ENCODE measurements at regions not wholly inside any gene's neighbourhood (a gene's known extent, or its start where the extent isn't known, plus 50 kb on each side); places are given as distances from the start of the nearest gene placed in this dataset.

DNA sequence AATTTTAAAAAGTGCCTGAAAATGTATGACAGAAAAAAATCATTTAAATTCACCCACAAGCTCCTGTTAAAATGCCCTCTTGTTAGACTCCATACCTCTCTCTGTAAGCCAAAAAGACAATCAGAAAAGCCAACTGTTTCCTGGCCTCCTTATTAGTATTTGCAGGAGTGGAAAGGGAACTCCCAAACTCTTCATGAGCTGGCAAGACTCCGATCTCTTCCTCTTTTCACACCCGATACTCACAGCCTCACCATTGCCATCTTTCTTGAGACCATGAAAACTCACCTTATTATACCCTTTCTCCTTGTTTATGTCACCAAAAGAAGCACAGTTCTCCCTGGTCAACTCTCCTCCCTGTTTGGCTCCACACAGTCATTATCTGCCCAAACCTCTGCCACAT, 197.8 kb downstream of the DMAC1 start:
- no peaks in the 10 kb centered on the region for H3K36me3 ChIP-seq
- peaks cover 0 to 3% (median 0%) of the 10 kb centered on the region in 11 experiments; a peak in 1 of 22 replicates for H3K9me3 ChIP-seq (replicated peaks in 1 of 11)
- no peak overlapping the region for H3K27ac ChIP-seq
- TF ChIP-seq Cebpa-rat (IDR thresholded peaks at IDR 0.05), result no peak
- H4K20me1 ChIP-seq, result no peaks in the 10 kb centered on the region
- no peak overlapping the region for H3K4me3 ChIP-seq
- H3K4me1 ChIP-seq, result no peaks in the 10 kb centered on the region
- no peaks in the 10 kb centered on the region for H3K27me3 ChIP-seq
- H3K4me2 ChIP-seq, result no peak overlapping the region
- no peak overlapping the region for H3K9ac ChIP-seq

- Histone ChIP-seq H3K27me3 (no peaks in the 10 kb centered on the region), H3K36me3 (no peaks in the 10 kb centered on the region), H3K4me2 (no peak overlapping the region), H3K4me1 (no peaks in the 10 kb centered on the region), H3K9ac (no peak overlapping the region), H3K4me3 (no peak overlapping the region), H3K27ac (no peak overlapping the region), H3K9me3 (replicated peaks in 1 of 11) (peaks cover 0 to 10% (median 4%) of the 10 kb centered on the region in 11 experiments; a peak in 4 of 22 replicates), H4K20me1 (no peaks in the 10 kb centered on the region)
- TF ChIP-seq Cebpa-rat (IDR thresholded peaks at IDR 0.05), result no peak
Observed at GRCh38 chr9:7597716-7598115, 201.9 kb downstream of the DMAC1 start.

DNA sequence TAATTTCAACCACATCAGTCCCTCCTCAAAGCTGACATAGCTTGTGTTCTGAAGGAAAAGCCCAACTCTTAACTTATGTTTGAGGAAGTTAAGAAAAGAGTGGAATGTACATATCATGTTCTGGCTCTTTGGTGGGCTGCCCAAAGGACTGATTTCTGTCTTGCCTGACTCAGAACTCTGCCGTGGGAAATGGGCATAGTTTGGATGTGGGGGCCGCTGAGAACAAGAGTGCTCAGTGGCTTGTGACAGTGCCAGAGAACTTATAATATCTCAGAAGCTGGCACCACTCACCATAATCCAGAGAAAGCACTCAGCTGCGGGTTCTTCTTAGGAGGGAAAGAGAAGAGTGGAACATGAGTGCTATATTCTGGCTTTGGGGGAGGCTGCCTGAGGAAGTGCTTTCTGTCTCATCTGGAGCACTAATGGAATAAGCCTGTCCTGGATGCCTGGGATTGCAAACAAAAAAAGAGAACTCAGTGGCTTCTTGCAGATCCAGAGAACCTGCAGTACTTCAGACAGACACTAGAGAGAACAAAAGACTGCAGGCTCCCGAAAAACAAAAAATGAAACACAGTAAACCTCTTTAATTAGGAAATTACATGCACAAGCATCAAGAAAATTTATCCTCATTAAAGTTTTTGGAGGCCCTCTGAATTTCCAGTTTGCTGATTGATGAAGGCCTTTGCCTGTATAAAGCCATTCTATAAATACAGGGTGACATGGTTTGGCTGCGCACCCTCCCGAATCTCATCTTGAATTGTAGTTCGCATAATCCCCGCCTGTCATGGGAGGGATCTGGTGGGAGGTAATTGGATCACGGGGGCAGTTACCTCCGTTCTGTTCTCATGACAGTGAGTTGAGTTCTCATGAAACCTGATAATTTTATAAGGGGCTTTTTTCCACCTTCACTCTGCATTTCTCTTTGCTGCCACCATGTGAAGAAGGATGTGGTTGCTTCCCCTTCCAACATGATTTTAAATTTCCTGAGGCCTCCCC, 207.0 kb downstream of the DMAC1 start:
- no peak overlapping the region for H3K4me3 ChIP-seq
- H3K9me3 ChIP-seq (replicated peaks in 1 of 11), result peaks cover 0 to 10% (median 4%) of the 10 kb centered on the region in 11 experiments; a peak in 4 of 22 replicates
- no peaks in the 10 kb centered on the region for H3K27me3 ChIP-seq
- H3K4me1 ChIP-seq, result no peaks in the 10 kb centered on the region
- H3K4me2 ChIP-seq, result no peak overlapping the region
- H3K27ac ChIP-seq, result no peak overlapping the region
- H3K9ac ChIP-seq, result no peak overlapping the region
- no peaks in the 10 kb centered on the region; a peak in 1 of 22 replicates for H4K20me1 ChIP-seq
- no peaks in the 10 kb centered on the region for H3K36me3 ChIP-seq
- no peak for TF ChIP-seq Cebpa-rat (IDR thresholded peaks at IDR 0.05)

- no peaks in the 10 kb centered on the region; a peak in 1 of 22 replicates for H4K20me1 ChIP-seq
- no peak overlapping the region for H3K4me2 ChIP-seq
- H3K27ac ChIP-seq, result no peak overlapping the region
- H3K27me3 ChIP-seq, result no peaks in the 10 kb centered on the region
- H3K36me3 ChIP-seq, result no peaks in the 10 kb centered on the region
- no peaks in the 10 kb centered on the region for H3K4me1 ChIP-seq
- TF ChIP-seq Cebpa-rat (IDR thresholded peaks at IDR 0.05), result no peak
- H3K4me3 ChIP-seq, result no peak overlapping the region
- H3K9ac ChIP-seq, result no peak overlapping the region
- H3K9me3 ChIP-seq (replicated peaks in 1 of 11), result peaks cover 0 to 10% (median 4%) of the 10 kb centered on the region in 11 experiments; a peak in 4 of 22 replicates
Observed at GRCh38 chr9:7591501-7591900, 208.1 kb downstream of the DMAC1 start.

GRCh38 chr9:7580568-7580967, 219.0 kb downstream of the DMAC1 start:
- TF ChIP-seq Cebpa-rat (IDR thresholded peaks at IDR 0.05), result no peak
- no peak overlapping the region for H3K9ac ChIP-seq
- H4K20me1 ChIP-seq, result no peaks in the 10 kb centered on the region
- H3K27me3 ChIP-seq, result no peaks in the 10 kb centered on the region
- H3K9me3 ChIP-seq (replicated peaks in 1 of 11), result no peaks in the 10 kb centered on the region
- H3K4me1 ChIP-seq, result no peaks in the 10 kb centered on the region
- H3K27ac ChIP-seq, result no peak overlapping the region
- no peak overlapping the region for H3K4me3 ChIP-seq
- H3K36me3 ChIP-seq, result no peaks in the 10 kb centered on the region
- no peak overlapping the region for H3K4me2 ChIP-seq

- no peak overlapping the region for H3K4me2 ChIP-seq
- H3K36me3 ChIP-seq, result no peaks in the 10 kb centered on the region
- H4K20me1 ChIP-seq, result no peaks in the 10 kb centered on the region
- no peak for TF ChIP-seq Cebpa-rat (IDR thresholded peaks at IDR 0.05)
- H3K9ac ChIP-seq, result no peak overlapping the region
- no peaks in the 10 kb centered on the region for H3K27me3 ChIP-seq
- H3K4me1 ChIP-seq, result no peaks in the 10 kb centered on the region
- H3K9me3 ChIP-seq (replicated peaks in 1 of 11), result no peaks in the 10 kb centered on the region
- H3K4me3 ChIP-seq, result no peak overlapping the region
- H3K27ac ChIP-seq, result no peak overlapping the region
Observed at GRCh38 chr9:7579351-7579750, 220.2 kb downstream of the DMAC1 start.

DNA sequence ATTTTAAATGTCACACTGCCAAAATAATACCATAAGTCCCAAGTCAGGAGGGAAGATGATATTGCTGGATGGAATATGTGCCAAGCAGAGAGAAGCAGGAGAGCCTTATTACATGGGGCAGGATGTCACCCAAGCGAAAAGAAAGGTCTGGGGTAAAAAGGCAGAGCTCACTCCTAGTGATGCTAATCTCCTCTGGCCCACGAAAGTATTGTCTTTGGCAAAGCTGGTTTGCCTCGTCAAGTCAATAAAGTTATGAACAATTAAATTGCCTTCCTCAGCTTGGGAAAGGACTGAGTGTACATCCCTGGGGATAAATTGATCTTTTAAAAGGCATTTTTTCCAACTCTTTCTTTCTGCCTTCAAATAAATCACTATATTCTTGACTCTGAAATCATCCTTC, 220.6 kb downstream of the DMAC1 start:
- H3K36me3 ChIP-seq, result no peaks in the 10 kb centered on the region
- H3K9me3 ChIP-seq (replicated peaks in 1 of 11), result no peaks in the 10 kb centered on the region
- no peak overlapping the region for H3K9ac ChIP-seq
- H3K4me3 ChIP-seq, result no peak overlapping the region
- H4K20me1 ChIP-seq, result no peaks in the 10 kb centered on the region
- H3K27ac ChIP-seq, result no peak overlapping the region
- H3K27me3 ChIP-seq, result no peaks in the 10 kb centered on the region
- no peaks in the 10 kb centered on the region for H3K4me1 ChIP-seq
- H3K4me2 ChIP-seq, result no peak overlapping the region
- no peak for TF ChIP-seq Cebpa-rat (IDR thresholded peaks at IDR 0.05)

- Histone ChIP-seq H4K20me1 (no peaks in the 10 kb centered on the region), H3K4me3 (no peak overlapping the region), H3K9me3 (replicated peaks in 1 of 11) (no peaks in the 10 kb centered on the region), H3K9ac (no peak overlapping the region), H3K4me1 (no peaks in the 10 kb centered on the region), H3K36me3 (no peaks in the 10 kb centered on the region), H3K27ac (no peak overlapping the region), H3K27me3 (no peaks in the 10 kb centered on the region), H3K4me2 (no peak overlapping the region)
- TF ChIP-seq Cebpa-rat (IDR thresholded peaks at IDR 0.05), result no peak
Observed at GRCh38 chr9:7570107-7570720, 229.4 kb downstream of the DMAC1 start.

DNA sequence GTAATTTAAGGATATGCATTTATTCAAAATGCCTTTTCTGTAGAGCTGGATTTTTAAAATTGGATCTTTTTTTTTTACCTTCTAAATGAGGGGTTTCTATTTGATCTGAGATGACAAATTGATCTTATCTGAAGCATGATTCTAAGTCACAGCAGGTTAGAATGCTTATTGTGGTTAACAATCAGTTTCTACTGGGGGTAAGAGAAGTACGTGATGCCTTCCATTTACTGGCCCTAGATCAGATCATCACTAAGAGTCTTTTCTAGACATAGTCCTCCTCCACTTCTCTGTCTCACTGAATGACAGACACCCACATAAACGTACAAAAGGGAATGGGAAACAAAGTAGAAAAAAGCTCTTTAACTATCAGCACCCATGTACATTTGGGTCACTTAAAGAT, 231.9 kb downstream of the DMAC1 start:
- TF ChIP-seq Cebpa-rat (IDR thresholded peaks at IDR 0.05), result no peak
- Histone ChIP-seq H3K9me3 (replicated peaks in 1 of 11) (no peaks in the 10 kb centered on the region), H4K20me1 (no peaks in the 10 kb centered on the region), H3K36me3 (no peaks in the 10 kb centered on the region), H3K4me1 (no peaks in the 10 kb centered on the region), H3K27me3 (no peaks in the 10 kb centered on the region), H3K4me3 (no peak overlapping the region), H3K4me2 (no peak overlapping the region), H3K27ac (no peak overlapping the region), H3K9ac (no peak overlapping the region)

Data from BLaER1 treated with 17β-estradiol and CSF1 and Interleukin-3, amounts not matched to agents 10 nM and 100 nM (cell line).